ENCODE measurements at regions not wholly inside any gene's neighbourhood (a gene's known extent, or its start where the extent isn't known, plus 50 kb on each side); places are given as distances from the start of the nearest gene placed in this dataset.
A peak's percentile ranks its signal among the peaks of the same experiment; 100 is the strongest.

DNA sequence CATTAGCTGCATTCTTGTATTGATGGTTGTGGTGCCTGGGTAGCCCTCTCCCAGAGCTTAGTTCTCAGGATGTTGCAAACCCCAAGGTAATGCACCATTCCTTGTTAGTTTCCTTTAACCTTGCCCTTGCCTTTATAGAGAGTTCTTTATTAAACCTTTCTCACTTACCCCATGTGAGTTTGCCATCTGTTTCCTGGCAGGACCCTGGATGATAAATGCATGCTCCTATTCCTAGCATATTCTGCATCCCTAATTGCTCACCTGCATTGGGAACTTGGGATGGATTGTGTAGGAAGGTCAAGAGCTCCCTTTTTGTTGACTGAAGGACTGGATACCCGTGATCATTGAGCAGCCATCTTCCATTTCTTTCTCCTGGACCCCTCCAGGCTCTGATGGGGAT is 59.9 kb upstream of the AP1S2 start:
- DNase-seq, result no peak

DNA sequence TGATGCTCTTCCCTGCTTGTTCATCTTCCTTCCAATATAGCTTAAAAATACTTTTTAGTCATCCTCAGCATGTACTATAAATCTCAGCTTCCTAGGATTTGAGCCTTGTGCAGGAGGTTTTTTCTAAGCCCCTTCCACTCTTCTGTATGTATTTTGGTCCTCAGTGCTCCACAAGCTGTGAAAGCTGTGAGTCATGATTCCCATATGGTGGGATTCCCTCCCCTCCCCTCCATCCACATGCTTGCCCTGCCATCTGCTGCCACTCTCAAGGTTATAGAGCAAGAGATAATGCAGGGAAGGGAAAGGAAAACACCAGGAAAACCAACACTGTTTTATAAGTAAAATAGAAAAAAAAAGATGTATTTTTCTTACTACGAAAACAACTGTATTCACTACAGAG is 58.5 kb upstream of the AP1S2 start:
- DNase-seq, result no peak

DNA sequence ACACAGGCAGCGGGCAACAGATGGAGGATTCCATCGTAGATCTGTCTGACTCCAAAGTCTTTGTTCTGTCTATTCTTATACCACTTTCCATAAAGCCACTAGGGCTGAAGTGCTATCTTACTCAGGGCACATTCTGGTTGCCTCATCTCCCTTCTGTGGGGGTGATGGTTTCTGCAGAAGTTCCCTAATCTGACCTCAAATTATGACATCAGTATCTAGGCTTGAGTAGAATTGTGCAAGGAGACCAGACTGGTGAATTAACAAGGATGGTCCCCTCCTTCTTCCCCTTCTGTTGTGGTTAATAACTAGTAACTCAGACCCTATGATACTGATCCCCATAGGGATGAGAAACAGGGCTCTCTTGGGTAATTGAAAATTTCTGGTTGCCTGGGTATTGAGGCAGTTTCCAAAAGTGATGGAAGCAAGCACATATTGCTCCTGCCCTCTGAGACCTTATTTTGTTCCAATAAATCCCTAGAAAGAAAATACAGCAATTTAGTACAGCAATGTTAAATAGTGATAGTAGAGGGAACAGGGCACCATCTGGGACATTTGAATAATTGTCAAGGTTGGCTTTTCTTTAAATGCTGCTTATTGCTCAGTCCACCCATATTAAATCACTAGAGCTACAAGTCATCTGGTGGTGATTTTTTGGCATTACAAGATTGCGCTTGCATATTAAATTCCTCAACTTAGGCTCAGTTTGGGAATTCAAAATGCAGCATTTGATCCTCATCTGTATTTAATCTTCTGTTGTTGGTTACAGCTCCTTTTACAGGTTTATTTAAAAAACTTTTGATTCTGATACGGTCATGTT is 57.3 kb upstream of the AP1S2 start:
- peak; percentile 89 for DNase-seq

DNA sequence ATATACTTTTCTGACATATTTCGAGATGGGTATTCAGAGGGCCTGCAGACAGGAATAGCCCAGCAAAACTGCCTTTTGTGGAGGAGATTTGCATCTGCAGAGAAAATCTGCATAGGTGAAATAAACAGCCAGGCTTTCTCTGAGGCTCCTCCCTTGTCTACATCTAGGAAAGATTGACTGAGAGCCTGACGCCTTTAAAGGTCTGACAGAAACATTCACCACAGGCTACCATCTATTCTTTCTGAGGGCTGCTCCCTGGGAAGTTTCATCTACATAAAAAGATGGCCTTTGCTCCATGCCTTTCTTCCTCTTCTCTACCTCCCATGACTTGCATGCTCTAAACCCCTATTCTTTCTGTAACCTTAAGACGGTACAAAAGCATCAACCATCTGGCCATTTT is 55.0 kb upstream of the AP1S2 start:
- DNase-seq, result no peak

DNA sequence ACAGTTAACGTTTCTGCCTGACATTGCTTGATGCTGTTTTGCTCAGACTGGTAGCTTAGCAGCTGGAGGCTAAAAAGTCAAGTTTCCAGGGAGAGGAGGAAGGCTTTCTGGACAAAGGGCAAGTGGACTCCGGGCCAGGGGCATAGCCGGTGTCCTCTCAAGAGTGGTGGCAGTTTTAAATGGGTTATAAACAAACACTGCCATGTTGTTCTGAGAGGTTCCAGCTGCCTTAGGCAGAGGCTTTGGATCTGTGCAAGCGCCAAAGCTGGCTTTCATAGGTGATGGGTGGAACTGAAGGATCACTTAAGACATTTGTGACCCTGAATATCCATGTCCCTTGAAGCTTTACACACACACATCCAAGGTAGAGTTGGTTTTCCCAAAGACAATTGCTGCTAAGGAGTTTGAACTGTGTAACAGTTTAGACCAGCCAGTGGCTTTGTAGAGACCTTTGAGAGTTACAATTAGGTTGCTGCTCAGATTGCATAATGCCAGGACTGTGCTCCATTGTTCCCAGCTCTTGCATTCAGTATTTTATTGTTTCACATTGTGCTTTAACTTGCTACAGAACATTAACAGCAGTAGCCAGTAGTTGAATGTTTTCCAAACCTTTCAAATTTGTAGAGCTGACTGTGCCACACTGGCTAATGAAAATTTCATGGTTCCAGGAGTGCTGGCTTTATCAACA is 54.1 kb upstream of the AP1S2 start:
- no peak for DNase-seq

DNA sequence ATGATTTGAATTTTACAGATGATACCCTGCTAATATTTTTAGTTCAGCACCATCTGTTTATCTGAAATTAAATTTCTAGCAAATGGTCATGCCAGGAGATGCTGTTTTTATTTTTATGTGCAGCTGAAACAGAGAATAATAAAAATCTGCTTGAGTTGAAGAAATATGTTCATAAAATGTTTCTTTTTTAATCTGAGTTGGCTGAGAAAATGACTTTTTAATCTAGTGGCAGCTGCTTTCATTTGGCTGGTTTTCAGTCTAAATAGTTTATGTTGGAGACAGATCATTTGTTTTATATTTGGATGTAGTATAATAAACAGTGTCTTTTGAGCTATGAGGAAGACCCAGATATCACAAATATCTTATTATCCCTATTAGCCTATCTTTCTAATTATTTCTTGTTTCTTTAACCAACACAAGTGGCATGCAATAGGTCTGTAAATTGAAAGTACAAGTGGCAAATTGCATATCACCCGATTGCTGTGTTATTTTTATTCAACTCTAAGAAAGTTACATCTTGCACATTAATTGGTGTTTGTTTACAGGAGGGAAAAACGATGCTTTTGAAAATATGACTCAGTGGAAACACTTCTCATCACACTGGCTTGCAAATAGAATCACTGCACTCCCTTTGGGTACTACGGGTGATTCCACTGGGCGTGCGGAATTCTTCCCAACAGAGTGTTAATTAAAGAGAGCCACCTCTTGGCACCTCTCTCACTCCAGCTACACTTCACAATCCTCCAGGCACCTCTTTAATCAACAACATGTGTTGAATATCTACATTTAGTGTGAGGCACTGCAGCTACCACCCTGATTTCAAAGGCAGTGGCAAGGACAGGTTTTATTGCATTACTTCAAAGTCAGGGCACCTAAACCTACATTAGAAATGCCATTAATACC is 51.7 kb upstream of the AP1S2 start:
- DNase-seq, result no peak

Data from OCI-M1 (cell line).